Activated naive CD4-positive, alpha-beta T cell treated with anti-CD3 and anti-CD28 coated beads, Interleukin-2, amount 50 U/mL, for 72 hours (primary cell): ENCODE measurements at regions not wholly inside any gene's neighbourhood (a gene's known extent, or its start where the extent isn't known, plus 50 kb on each side); places are given as distances from the start of the nearest gene placed in this dataset.
A peak's percentile ranks its signal among the peaks of the same experiment; 100 is the strongest.

ENCODE experiments used
- ATAC-seq, 2 donors: fragments of 150-1000 bp; cut with Tn5 transposase; 2 replicates each; pipeline ENCODE4 v1.10.0; 2021; ENCODE audit warnings: mild to moderate bottlenecking in 2 of 2, moderate library complexity in 2 of 2
- DNase-seq, 2 donors: peaks; one replicate each; pipeline ENCODE4 v3.0.0; 2021 to 2022; ENCODE audit warnings: low spot score in 2 of 2
- H3K27ac Mint-ChIP-seq, 2 donors: one replicate each; pipeline ENCODE4 v1.8.0; 2022; ENCODE audit warnings: mild to moderate bottlenecking in 2 of 2, mixed read lengths in 2 of 2
- H3K36me3 Mint-ChIP-seq, 2 donors: one replicate each; pipeline ENCODE4 v1.8.0; 2022; ENCODE audit warnings: mixed read lengths in 2 of 2
- H3K9me3 Mint-ChIP-seq, 2 donors: one replicate each; pipeline ENCODE4 v1.8.0; 2022; ENCODE audit warnings: mixed read lengths in 2 of 2

DNA sequence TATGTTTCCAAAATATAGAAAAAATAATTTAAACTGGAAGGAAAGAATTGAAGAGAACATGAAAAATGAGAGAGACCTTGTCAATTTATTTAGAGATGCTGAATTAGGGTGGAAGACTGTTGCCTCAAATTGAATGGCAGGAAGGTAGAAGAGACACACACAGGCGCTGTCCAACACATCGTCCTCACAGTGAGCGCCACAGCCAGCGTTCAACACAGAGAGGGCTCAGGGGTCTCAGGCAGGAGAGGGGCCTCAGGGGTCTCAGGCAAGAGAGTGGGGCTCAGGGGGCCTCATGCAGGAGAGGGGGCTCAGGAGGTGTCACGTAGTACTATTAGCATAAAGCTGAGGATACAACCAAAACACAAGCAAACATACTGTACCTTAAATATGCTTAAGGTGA, 65.7 kb downstream of the TMEM18 start:
- Mint-ChIP-seq H3K36me3 (no peaks in the 10 kb centered on the region), H3K27ac (no peak overlapping the region), H3K9me3 (no peaks in the 10 kb centered on the region)
- ATAC-seq (no peak), DNase-seq (no peak)

DNA sequence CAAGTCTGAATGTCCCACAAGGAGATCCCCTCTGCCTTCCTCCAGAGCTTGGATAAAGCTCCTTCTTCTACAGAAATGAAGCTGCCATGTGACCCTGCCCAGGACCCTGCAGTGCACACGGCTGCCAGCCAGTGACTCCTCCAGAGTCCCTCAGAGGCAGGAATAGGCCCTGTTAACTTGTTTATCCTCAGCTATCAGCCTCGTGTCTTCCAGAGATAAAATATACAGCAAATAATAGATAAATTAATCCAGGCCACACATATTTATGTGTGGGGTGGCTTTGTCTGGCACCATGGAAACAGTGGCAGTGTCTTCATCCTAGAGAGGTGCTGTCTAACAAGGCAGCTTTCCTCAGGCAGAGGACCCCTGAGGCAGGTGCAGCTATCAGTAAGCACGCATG, 66.7 kb downstream of the TMEM18 start:
- Mint-ChIP-seq H3K9me3 (no peaks in the 10 kb centered on the region), H3K36me3 (no peaks in the 10 kb centered on the region), H3K27ac (no peak overlapping the region)
- ATAC-seq (no peak), DNase-seq (no peak)

GRCh38 chr2:609881-610280, 67.3 kb downstream of the TMEM18 start:
- DNase-seq, result no peak
- H3K36me3 Mint-ChIP-seq, result no peaks in the 10 kb centered on the region
- no peaks in the 10 kb centered on the region for H3K9me3 Mint-ChIP-seq
- no peak overlapping the region for H3K27ac Mint-ChIP-seq
- ATAC-seq, result no peak

DNA sequence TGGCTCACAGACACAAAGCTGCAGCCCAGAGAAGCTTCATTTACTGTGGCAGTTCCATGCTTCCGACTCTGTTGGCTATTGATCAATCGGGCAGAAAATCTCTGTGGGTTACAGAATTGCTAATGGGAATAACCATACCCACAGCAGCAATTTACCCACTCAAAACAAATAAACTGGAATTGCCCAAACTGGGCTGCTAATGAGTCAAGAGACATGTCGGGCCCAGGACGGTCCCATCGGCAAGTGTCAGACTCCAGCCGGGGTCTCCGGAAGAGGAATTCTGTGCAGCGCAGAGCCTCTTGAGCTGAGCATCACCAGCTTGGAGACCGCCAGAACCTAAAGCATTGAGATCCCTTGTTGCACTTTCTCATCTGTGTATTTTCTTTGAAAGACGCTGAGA, 67.8 kb downstream of the TMEM18 start:
- ATAC-seq (no peak), DNase-seq (no peak)
- Mint-ChIP-seq H3K27ac (no peak overlapping the region), H3K9me3 (no peaks in the 10 kb centered on the region), H3K36me3 (no peaks in the 10 kb centered on the region)

DNA sequence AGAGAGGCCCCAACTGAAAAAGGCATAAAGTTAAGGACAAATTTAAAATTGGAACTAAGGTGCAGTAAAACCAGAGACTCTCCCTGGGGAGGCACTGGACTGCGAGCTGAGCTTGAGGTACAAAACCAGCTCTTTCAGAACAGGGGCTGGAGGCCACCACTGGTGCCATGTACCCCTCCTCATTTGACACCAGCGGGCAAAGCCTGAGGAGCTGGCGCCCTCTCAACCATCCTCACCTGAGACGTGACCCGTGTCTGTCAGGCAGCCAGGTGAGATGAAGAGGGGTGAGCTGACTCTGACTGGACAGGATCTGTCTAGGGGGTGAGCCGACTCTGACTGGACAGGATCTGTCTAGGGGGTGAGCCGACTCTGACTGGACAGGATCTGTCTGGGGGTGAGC, 68.5 kb downstream of the TMEM18 start:
- DNase-seq (no peak), ATAC-seq (no peak)
- no peak overlapping the region for H3K27ac Mint-ChIP-seq
- no peaks in the 10 kb centered on the region for H3K36me3 Mint-ChIP-seq
- no peaks in the 10 kb centered on the region for H3K9me3 Mint-ChIP-seq

GRCh38 chr2:608297-608696, 68.9 kb downstream of the TMEM18 start:
- Mint-ChIP-seq H3K9me3 (no peaks in the 10 kb centered on the region), H3K36me3 (no peaks in the 10 kb centered on the region)
- no peak for ATAC-seq

GRCh38 chr2:607709-608108, 69.5 kb downstream of the TMEM18 start:
- H3K36me3 Mint-ChIP-seq, result no peaks in the 10 kb centered on the region
- no peak overlapping the region for H3K27ac Mint-ChIP-seq
- ATAC-seq (no peak), DNase-seq (no peak)
- no peaks in the 10 kb centered on the region for H3K9me3 Mint-ChIP-seq

More at GRCh38 chr2:608297-608696, 68.9 kb downstream of the TMEM18 start:
- DNase-seq, result no peak
- no peak overlapping the region for H3K27ac Mint-ChIP-seq

DNA sequence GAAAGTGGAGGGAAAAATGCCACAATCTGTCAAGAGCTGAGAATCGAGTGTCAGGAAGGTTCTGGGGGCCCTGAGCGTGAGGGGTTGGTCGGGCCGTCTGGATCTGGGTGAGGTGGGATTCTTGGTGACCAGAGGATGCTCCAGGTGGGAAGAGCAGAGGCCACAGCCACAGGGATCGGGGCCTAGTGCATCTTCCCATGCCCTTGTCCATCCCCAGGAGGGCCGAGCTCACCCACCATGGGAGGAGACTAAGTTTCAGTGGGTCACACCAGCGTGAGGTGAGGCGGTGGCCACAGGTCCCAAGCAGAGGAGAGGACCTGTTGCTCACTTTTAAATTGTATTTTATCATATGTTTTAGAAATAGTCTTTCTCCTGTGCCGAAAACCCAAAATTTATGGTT, 70.0 kb downstream of the TMEM18 start:
- DNase-seq (no peak), ATAC-seq (no peak)
- Mint-ChIP-seq H3K27ac (no peak overlapping the region), H3K36me3 (no peaks in the 10 kb centered on the region), H3K9me3 (no peaks in the 10 kb centered on the region)

- ATAC-seq, result no peak
- Mint-ChIP-seq H3K36me3 (no peaks in the 10 kb centered on the region), H3K27ac (no peak overlapping the region), H3K9me3 (no peaks in the 10 kb centered on the region)
- no peak for DNase-seq
Measured at GRCh38 chr2:605674-606608, 71.3 kb downstream of the TMEM18 start.

DNA sequence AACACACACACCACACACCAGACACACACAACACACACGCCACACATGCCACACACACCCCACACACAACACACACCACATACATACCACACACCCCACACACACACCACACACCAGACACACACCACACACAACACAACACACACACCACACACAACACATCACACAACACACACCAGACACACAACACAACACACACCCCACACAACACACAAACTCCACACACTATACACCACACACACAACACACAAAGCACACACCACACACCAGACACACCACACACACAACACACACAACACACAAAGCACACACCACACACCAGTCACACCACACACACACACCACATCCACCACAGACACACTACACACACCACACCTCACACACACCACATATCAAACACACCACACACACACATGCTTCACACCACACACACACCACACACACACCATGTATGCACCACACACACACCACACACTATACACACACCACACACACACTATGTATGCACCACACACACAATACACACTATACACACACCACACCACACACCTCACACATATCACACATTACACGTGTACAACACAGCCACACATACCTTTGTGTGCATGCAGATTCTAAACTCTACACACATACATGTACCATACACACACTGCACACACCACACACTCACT, 72.2 kb downstream of the TMEM18 start:
- no peak for ATAC-seq
- DNase-seq, result no peak
- Mint-ChIP-seq H3K36me3 (no peaks in the 10 kb centered on the region), H3K27ac (no peak overlapping the region), H3K9me3 (no peaks in the 10 kb centered on the region)

DNA sequence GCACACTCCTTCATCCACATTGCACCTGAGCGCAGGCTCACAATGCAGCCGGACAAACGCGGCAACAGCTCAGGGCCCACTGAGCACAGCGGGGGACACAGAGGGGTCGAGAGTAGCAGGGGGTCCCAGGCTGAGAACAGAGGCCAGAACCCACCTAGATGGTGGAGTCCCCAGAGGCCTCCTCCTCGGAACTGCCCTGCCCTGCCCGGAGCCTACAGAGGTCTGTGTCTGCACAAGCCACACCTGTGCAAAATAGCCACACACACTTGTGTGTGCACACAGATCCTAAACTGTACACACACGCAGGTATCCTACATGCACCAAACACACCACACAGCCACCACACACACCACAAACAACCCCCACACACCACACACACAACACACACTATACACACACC, 72.8 kb downstream of the TMEM18 start:
- Mint-ChIP-seq H3K36me3 (no peaks in the 10 kb centered on the region), H3K9me3 (no peaks in the 10 kb centered on the region), H3K27ac (no peak overlapping the region)
- ATAC-seq, result peak in 1 of 2 donors; percentile 34
- DNase-seq, result no peak

DNA sequence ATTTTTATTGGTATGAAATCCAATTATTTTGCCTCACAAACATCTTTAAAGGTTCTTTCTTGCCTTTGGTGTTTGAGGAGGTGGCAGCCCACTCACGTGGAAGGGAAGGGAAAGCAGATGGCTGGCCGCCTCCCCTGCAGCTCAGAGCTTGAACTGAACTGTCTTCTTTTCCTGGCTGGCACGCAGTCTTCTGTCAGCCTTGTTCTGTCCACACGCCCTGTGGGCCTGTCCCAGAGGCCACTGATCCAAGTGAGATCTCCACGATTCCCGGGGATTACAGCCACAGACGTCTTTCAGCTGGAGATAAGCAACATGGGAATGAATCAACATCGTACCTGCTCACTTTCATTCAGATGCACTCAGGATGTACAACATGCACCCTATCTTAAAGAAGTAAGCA, 73.3 kb downstream of the TMEM18 start:
- H3K36me3 Mint-ChIP-seq, result no peaks in the 10 kb centered on the region
- DNase-seq (no peak), ATAC-seq (peak in 1 of 2 donors; percentile 19)
- no peaks in the 10 kb centered on the region for H3K9me3 Mint-ChIP-seq
- H3K27ac Mint-ChIP-seq, result no peak overlapping the region

DNA sequence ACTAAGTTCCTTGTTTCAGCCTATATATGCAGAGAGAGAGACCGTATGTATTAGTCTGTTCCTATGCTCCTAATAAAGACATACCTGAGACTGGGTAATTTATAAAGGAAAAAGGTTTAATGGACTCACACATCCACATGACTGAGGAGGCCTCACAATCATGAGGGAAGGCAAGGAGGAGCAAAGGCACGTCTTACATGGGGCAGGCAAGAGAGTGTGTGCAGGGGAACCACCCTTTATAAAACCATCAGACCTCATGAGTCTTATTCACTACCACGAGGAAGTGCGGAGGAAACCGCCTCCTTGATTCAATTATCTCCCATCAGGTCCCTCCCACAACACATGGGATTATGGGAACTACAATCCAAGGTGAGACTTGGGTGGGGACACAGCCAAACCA, 73.8 kb downstream of the TMEM18 start:
- Mint-ChIP-seq H3K9me3 (no peaks in the 10 kb centered on the region), H3K36me3 (no peaks in the 10 kb centered on the region), H3K27ac (no peak overlapping the region)
- no peak for ATAC-seq
- no peak for DNase-seq

- ATAC-seq, result peak in 1 of 2 donors; percentile 71
- Mint-ChIP-seq H3K9me3 (no peaks in the 10 kb centered on the region), H3K36me3 (no peaks in the 10 kb centered on the region), H3K27ac (no peak overlapping the region)
- no peak for DNase-seq
Measured at GRCh38 chr2:602571-603359, 74.4 kb downstream of the TMEM18 start.

GRCh38 chr2:601806-602455, 75.3 kb downstream of the TMEM18 start:
- DNase-seq (no peak), ATAC-seq (no peak)
- H3K36me3 Mint-ChIP-seq, result no peaks in the 10 kb centered on the region
- H3K9me3 Mint-ChIP-seq, result no peaks in the 10 kb centered on the region
- no peak overlapping the region for H3K27ac Mint-ChIP-seq

DNA sequence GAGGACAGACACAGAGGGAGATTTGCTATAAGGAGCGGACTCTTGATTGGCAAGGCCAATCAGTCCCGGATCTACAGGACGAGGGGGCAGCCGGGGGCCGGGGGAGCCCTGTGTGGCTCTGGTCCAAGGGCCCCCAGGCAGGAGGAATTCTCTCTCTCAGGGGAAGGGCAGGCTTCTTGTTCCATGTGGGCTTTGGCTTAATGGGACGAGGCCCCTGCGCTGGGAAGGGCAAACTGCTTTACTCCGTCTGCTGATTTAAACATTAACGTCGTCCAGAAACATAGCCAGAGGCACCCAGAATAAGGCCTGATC, 75.9 kb downstream of the TMEM18 start:
- Mint-ChIP-seq H3K36me3 (no peaks in the 10 kb centered on the region), H3K27ac (no peak overlapping the region), H3K9me3 (no peaks in the 10 kb centered on the region)
- DNase-seq, result no peak
- ATAC-seq, result no peak
